OCI-LY3 (cell line): ENCODE measurements at regions not wholly inside any gene's neighbourhood (a gene's known extent, or its start where the extent isn't known, plus 50 kb on each side); places are given as distances from the start of the nearest gene placed in this dataset.

ENCODE experiments used
- EZH2phosphoT487 ChIP-seq: fragments of 200-600 bp; shearing (Covaris generic); IDR thresholded peaks from 2 replicates; pipeline ENCODE4 v1.6.1; 2018; ENCODE audit warnings: antibody characterized with exemption, mixed run types, low read depth
- TF ChIP-seq, protein P1 (sequence below): fragments of 200-600, 300-600 bp; sonication (generic); IDR thresholded peaks from 2 replicates; pipeline ENCODE4 v1.5.1; 2014; ENCODE audit warnings: antibody characterized with exemption, low read length, low read depth

DNA sequence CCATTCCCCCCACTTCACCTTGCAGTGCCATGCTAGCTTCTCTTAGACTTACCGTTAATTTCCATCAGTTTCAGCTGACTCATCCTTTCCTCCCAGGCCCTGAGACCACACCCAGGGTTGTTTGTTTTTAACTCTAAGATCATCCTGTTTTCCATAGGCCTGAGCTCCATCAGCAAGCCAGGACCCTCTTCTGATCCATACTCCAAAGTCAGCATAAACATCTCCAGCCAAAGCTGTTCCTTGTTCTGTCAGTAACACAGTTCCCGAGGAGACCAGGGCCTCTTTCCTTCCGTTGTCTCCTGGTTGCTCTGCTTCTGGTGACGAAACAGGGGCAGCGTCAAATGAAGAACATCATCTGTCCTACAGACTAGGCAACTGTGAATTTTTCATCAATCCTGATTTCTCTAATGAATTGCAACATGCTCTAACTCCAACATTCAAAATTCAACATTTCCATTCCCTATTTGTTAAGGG, 83.8 kb upstream of the HNF1B start:
- TF ChIP-seq, protein P1, sequence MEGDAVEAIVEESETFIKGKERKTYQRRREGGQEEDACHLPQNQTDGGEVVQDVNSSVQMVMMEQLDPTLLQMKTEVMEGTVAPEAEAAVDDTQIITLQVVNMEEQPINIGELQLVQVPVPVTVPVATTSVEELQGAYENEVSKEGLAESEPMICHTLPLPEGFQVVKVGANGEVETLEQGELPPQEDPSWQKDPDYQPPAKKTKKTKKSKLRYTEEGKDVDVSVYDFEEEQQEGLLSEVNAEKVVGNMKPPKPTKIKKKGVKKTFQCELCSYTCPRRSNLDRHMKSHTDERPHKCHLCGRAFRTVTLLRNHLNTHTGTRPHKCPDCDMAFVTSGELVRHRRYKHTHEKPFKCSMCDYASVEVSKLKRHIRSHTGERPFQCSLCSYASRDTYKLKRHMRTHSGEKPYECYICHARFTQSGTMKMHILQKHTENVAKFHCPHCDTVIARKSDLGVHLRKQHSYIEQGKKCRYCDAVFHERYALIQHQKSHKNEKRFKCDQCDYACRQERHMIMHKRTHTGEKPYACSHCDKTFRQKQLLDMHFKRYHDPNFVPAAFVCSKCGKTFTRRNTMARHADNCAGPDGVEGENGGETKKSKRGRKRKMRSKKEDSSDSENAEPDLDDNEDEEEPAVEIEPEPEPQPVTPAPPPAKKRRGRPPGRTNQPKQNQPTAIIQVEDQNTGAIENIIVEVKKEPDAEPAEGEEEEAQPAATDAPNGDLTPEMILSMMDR, result no peak
- TF ChIP-seq EZH2phosphoT487, result no peak
